WTC11 (cell line): ENCODE measurements at regions not wholly inside any gene's neighbourhood (a gene's known extent, or its start where the extent isn't known, plus 50 kb on each side); places are given as distances from the start of the nearest gene placed in this dataset.

ENCODE experiments used
- ATAC-seq: fragments of 200-7000 bp; cut with Tn5 transposase; 2 replicates; pipeline ENCODE4 v1.10.0; 2021; ENCODE audit warnings: mild to moderate bottlenecking, moderate library complexity
- CTCF ChIA-PET: fragments of 300-600 bp; sonication (Branson Sonifier 250); formaldehyde crosslinking; loops from one replicate; lab custom pipeline; 2021; ENCODE audit warnings: antibody characterized with exemption; lab: Charles Lee
- POLR2A ChIA-PET: fragments of 350-600 bp; sonication (Branson Sonifier 250); formaldehyde crosslinking; loops from one replicate; lab custom pipeline; 2021; ENCODE audit warnings: antibody characterized with exemption; lab: Charles Lee
- DNase-seq: peaks from one replicate; pipeline ENCODE4 v3.0.0; 2021; ENCODE audit warnings: low spot score
- H3K27ac Mint-ChIP-seq: 2 replicates; pipeline ENCODE4 v1.8.0; 2021; ENCODE audit warnings: mixed read lengths
- H3K27me3 Mint-ChIP-seq: 2 replicates; pipeline ENCODE4 v1.8.0; 2021; ENCODE audit warnings: low read depth, mild to moderate bottlenecking, moderate library complexity, mixed read lengths
- H3K36me3 Mint-ChIP-seq: 2 replicates; pipeline ENCODE4 v1.8.0; 2021; ENCODE audit warnings: mixed read lengths
- H3K4me1 Mint-ChIP-seq: 2 replicates; pipeline ENCODE4 v1.8.0; 2022; ENCODE audit warnings: mixed read lengths
- H3K4me3 Mint-ChIP-seq: 2 replicates; pipeline ENCODE4 v1.8.0; 2021; ENCODE audit warnings: mild to moderate bottlenecking, moderate library complexity, mixed read lengths
- H3K9me3 Mint-ChIP-seq: 2 replicates; pipeline ENCODE4 v1.8.0; 2021; ENCODE audit warnings: mixed read lengths
- ATF1 ChIP-seq: sonication (generic); formaldehyde crosslinking; IDR thresholded peaks from 2 replicates; pipeline ENCODE4 v1.8.1; 2023; ENCODE audit warnings: mild to moderate bottlenecking, moderate library complexity, missing genetic modification reagents
- CREB1 ChIP-seq: sonication (generic); formaldehyde crosslinking; IDR thresholded peaks from 2 replicates; pipeline ENCODE4 v1.8.0; 2023; ENCODE audit warnings: mild to moderate bottlenecking, missing genetic modification reagents
- ELF4 ChIP-seq: sonication (generic); formaldehyde crosslinking; IDR thresholded peaks from 2 replicates; pipeline ENCODE4 v1.8.1; 2022; ENCODE audit warnings: low read depth, mild to moderate bottlenecking, moderate library complexity, missing genetic modification reagents
- ETV6 ChIP-seq: sonication (generic); formaldehyde crosslinking; IDR thresholded peaks from 2 replicates; pipeline ENCODE4 v1.8.1; 2022; ENCODE audit warnings: mild to moderate bottlenecking, missing genetic modification reagents
- FOXP4 ChIP-seq: sonication (generic); formaldehyde crosslinking; IDR thresholded peaks from 2 replicates; pipeline ENCODE4 v1.8.0; 2022; ENCODE audit warnings: mild to moderate bottlenecking, missing genetic modification reagents
- GABPB1 ChIP-seq: sonication (generic); formaldehyde crosslinking; IDR thresholded peaks from 2 replicates; pipeline ENCODE4 v1.8.1; 2023; ENCODE audit warnings: mild to moderate bottlenecking, missing genetic modification reagents
- GTF2I ChIP-seq: fragments of 250-450 bp; sonication (Bioruptor Pico); conservative IDR thresholded peaks from 2 replicates; pipeline ENCODE4 v1.4.0; 2021; ENCODE audit warnings: mild to moderate bottlenecking
- JAZF1 ChIP-seq: fragments of 250-450 bp; sonication (Bioruptor Pico); IDR thresholded peaks from 2 replicates; pipeline ENCODE4 v1.9.0; 2021; ENCODE audit warnings: moderate library complexity, mild to moderate bottlenecking, inconsistent platforms
- NFATC4 ChIP-seq: fragments of 250-450 bp; sonication (Bioruptor Pico); IDR thresholded peaks from 2 replicates; pipeline ENCODE4 v1.9.0; 2021; ENCODE audit warnings: mild to moderate bottlenecking
- OVOL2 ChIP-seq: fragments of 250-450 bp; sonication (Bioruptor Pico); IDR thresholded peaks from 2 replicates; pipeline ENCODE4 v1.9.0; 2021; ENCODE audit warnings: mild to moderate bottlenecking, borderline replicate concordance
- PREB ChIP-seq: sonication (generic); formaldehyde crosslinking; IDR thresholded peaks from 2 replicates; pipeline ENCODE4 v1.8.1; 2022; ENCODE audit warnings: mild to moderate bottlenecking, missing genetic modification reagents, moderate library complexity, borderline replicate concordance
- SMAD3 ChIP-seq: sonication (generic); formaldehyde crosslinking; IDR thresholded peaks from 2 replicates; pipeline ENCODE4 v1.8.0; 2022; ENCODE audit warnings: missing genetic modification reagents, mild to moderate bottlenecking, borderline replicate concordance
- SMAD4 ChIP-seq: sonication (generic); formaldehyde crosslinking; IDR thresholded peaks from 2 replicates; pipeline ENCODE4 v1.8.0; 2022; ENCODE audit warnings: mild to moderate bottlenecking, missing genetic modification reagents
- SOX15 ChIP-seq: fragments of 250-450 bp; sonication (Bioruptor Pico); IDR thresholded peaks from 2 replicates; pipeline ENCODE4 v1.9.0; 2021; ENCODE audit warnings: mild to moderate bottlenecking
- SP1 ChIP-seq: sonication (generic); formaldehyde crosslinking; conservative IDR thresholded peaks from 2 replicates; pipeline ENCODE4 v1.8.1; 2022; ENCODE audit warnings: missing genetic modification reagents
- STAT6 ChIP-seq: sonication (generic); formaldehyde crosslinking; conservative IDR thresholded peaks from 2 replicates; pipeline ENCODE4 v1.8.1; 2023; ENCODE audit warnings: mild to moderate bottlenecking, low read depth, missing genetic modification reagents, moderate library complexity
- TCF7 ChIP-seq: sonication (generic); formaldehyde crosslinking; IDR thresholded peaks from 2 replicates; pipeline ENCODE4 v1.8.0; 2022; ENCODE audit warnings: mild to moderate bottlenecking, low read depth, missing genetic modification reagents, moderate library complexity
- TEAD1 ChIP-seq: sonication (generic); formaldehyde crosslinking; IDR thresholded peaks from 2 replicates; pipeline ENCODE4 v1.8.0; 2022; ENCODE audit warnings: mild to moderate bottlenecking, missing genetic modification reagents
- ZNF425 ChIP-seq: fragments of 250-450 bp; sonication (Bioruptor Pico); conservative IDR thresholded peaks from 2 replicates; pipeline ENCODE4 v1.9.0; 2021; ENCODE audit warnings: mild to moderate bottlenecking
- ZSCAN18 ChIP-seq: fragments of 250-450 bp; sonication (Bioruptor Pico); IDR thresholded peaks from 2 replicates; pipeline ENCODE4 v2.1.2; 2022; ENCODE audit warnings: mild to moderate bottlenecking, moderate library complexity
- TF ChIP-seq, protein P1 (sequence below): fragments of 250-450 bp; sonication (Bioruptor Pico); IDR thresholded peaks from 2 replicates; pipeline ENCODE4 v1.9.0; 2021; ENCODE audit warnings: moderate library complexity, mild to moderate bottlenecking, inconsistent platforms, borderline replicate concordance
- TF ChIP-seq, protein P2 (sequence below): sonication (generic); formaldehyde crosslinking; IDR thresholded peaks from 2 replicates; pipeline ENCODE4 v1.8.1; 2022; ENCODE audit warnings: missing genetic modification reagents, borderline replicate concordance
- TF ChIP-seq, protein P3 (sequence below): sonication (generic); formaldehyde crosslinking; IDR thresholded peaks from 2 replicates; pipeline ENCODE4 v1.8.0; 2023; ENCODE audit warnings: missing genetic modification reagents

- Mint-ChIP-seq H3K4me1 (peaks cover 20% of the 10 kb centered on the region), H3K4me3 (no peak overlapping the region), H3K36me3 (no peaks in the 10 kb centered on the region), H3K9me3 (no peaks in the 10 kb centered on the region), H3K27me3 (no peaks in the 10 kb centered on the region), H3K27ac (no peak overlapping the region)
- ATAC-seq, result no peak
- POLR2A ChIA-PET, result no interaction called here
- CTCF ChIA-PET, result interaction anchor here (1.6 kb wide), 1 partner anchor 9 kb away, joined by 5 read pairs; no protein-coding TSS in a partner anchor
- no peak for TF ChIP-seq TCF7
- TF ChIP-seq ZNF425 (CRISPR knock-in tag), result no peak
- no peak for TF ChIP-seq OVOL2
- TF ChIP-seq FOXP4 (CRISPR knock-in tag), result no peak
- TF ChIP-seq NFATC4 (CRISPR knock-in tag), result no peak
- TF ChIP-seq, protein P1, sequence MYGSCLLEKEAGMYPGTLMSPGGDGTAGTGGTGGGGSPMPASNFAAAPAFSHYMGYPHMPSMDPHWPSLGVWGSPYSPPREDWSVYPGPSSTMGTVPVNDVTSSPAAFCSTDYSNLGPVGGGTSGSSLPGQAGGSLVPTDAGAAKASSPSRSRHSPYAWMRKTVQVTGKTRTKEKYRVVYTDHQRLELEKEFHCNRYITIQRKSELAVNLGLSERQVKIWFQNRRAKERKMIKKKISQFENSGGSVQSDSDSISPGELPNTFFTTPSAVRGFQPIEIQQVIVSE (CRISPR knock-in tag), result no peak
- TF ChIP-seq SOX15, result no peak
- no peak for TF ChIP-seq TEAD1
- TF ChIP-seq, all 79 proteins: peak for 0
- DNase-seq, result no peak
Observed at GRCh38 chr5:74250304-74251102, 390.0 kb downstream of the ENC1 start.

- DNase-seq, result no peak
- Mint-ChIP-seq H3K36me3 (no peaks in the 10 kb centered on the region), H3K4me3 (no peak overlapping the region), H3K27me3 (no peaks in the 10 kb centered on the region), H3K27ac (no peak overlapping the region), H3K9me3 (no peaks in the 10 kb centered on the region), H3K4me1 (peaks cover 16% of the 10 kb centered on the region)
- ChIA-PET CTCF (interaction anchor here (1.2 kb wide), 1 partner anchor 9 kb away, joined by 5 read pairs; no protein-coding TSS in a partner anchor), POLR2A (no interaction called here)
- ATAC-seq, result no peak
- TF ChIP-seq STAT6 (CRISPR knock-in tag) (no peak), GTF2I (CRISPR knock-in tag) (no peak), TCF7 (no peak), SMAD4 (CRISPR knock-in tag) (no peak), ATF1 (no peak), SP1 (no peak), GABPB1 (CRISPR knock-in tag) (no peak), ELF4 (CRISPR knock-in tag) (no peak), CREB1 (no peak), SMAD3 (CRISPR knock-in tag) (no peak), JAZF1 (CRISPR knock-in tag) (no peak), PREB (CRISPR knock-in tag) (no peak), ZSCAN18 (CRISPR knock-in tag) (no peak), ETV6 (CRISPR knock-in tag) (no peak)
- TF ChIP-seq, protein P2, sequence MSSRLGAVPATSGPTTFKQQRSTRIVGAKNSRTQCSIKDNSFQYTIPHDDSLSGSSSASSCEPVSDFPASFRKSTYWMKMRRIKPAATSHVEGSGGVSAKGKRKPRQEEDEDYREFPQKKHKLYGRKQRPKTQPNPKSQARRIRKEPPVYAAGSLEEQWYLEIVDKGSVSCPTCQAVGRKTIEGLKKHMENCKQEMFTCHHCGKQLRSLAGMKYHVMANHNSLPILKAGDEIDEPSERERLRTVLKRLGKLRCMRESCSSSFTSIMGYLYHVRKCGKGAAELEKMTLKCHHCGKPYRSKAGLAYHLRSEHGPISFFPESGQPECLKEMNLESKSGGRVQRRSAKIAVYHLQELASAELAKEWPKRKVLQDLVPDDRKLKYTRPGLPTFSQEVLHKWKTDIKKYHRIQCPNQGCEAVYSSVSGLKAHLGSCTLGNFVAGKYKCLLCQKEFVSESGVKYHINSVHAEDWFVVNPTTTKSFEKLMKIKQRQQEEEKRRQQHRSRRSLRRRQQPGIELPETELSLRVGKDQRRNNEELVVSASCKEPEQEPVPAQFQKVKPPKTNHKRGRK, result no peak
- TF ChIP-seq, protein P3, sequence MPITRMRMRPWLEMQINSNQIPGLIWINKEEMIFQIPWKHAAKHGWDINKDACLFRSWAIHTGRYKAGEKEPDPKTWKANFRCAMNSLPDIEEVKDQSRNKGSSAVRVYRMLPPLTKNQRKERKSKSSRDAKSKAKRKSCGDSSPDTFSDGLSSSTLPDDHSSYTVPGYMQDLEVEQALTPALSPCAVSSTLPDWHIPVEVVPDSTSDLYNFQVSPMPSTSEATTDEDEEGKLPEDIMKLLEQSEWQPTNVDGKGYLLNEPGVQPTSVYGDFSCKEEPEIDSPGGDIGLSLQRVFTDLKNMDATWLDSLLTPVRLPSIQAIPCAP (CRISPR knock-in tag), result no peak
Observed at GRCh38 chr5:74248576-74248975, 392.0 kb downstream of the ENC1 start.
